ENCODE measurements at regions not wholly inside any gene's neighbourhood (a gene's known extent, or its start where the extent isn't known, plus 50 kb on each side); places are given as distances from the start of the nearest gene placed in this dataset.

DNA sequence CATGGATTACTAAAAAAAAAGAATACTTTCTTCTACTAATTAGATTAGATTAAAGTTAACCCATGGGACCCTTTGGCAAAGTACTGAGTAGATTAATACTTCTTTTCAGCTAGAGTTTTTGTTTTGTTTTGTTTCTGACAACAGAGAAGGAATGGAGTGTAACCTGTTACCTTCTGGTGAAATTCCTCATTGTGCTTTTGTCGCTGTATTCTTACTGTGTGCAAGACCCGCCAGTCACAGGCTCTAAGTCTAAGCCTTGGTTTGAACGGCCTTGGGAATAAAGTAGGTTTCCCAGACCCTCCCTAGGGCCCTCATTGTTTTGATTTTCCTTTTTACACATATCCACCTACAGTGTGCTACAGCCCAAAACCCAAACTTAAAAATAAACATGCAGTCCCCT, 171.1 kb upstream of the IL12A start:
- no peak overlapping the region for H2AFZ ChIP-seq (ENCODE audit: low read depth, low read length, poor library complexity, severe bottlenecking)
- H3K9me3 ChIP-seq (ENCODE audit: control insufficient read depth in 1 of 2, insufficient read depth in 1 of 2, low read depth in 1 of 2, low read length in 2 of 2), result no peaks in the 10 kb centered on the region
- POLR2A ChIA-PET, result no interaction called here
- RAD21 ChIA-PET (ENCODE audit: low non-redundant PET in 1 of 2, low total read pairs in 2 of 2, uncharacterized antibody in 2 of 2, unreplicated experiment in 2 of 2), result interaction anchor here (0.8 to 1.2 kb wide), 2 partner anchors 67 to 189 kb away, joined by 3 read pairs; no protein-coding TSS in a partner anchor
- H3K4me2 ChIP-seq (ENCODE audit: low read length), result no peak overlapping the region
- no peaks in the 10 kb centered on the region; a peak in 1 of 4 replicates for H3K4me1 ChIP-seq (ENCODE audit: control insufficient read depth in 1 of 2, insufficient read depth in 2 of 2, low read length in 2 of 2)
- no peaks in the 10 kb centered on the region for H3K27me3 ChIP-seq (ENCODE audit: insufficient read depth, low read length)
- CTCF ChIA-PET, result interaction anchor here (0.6 to 2.2 kb wide), 4 partner anchors 9 to 188 kb away, joined by 3 to 12 read pairs (median 3); no protein-coding TSS in a partner anchor
- H3K79me2 ChIP-seq (ENCODE audit: insufficient read depth, low read length), result no peaks in the 10 kb centered on the region
- DNase-seq (ENCODE audit: low read depth, low spot score) (no peak), ATAC-seq (no peak)
- no peaks in the 10 kb centered on the region for H3K36me3 ChIP-seq (ENCODE audit: control insufficient read depth in 1 of 2, insufficient read depth in 2 of 2, low read length in 2 of 2)
- H3K27ac ChIP-seq (ENCODE audit: low read depth, low read length), result no peak overlapping the region
- no peaks in the 10 kb centered on the region for H3K9me2 ChIP-seq (ENCODE audit: insufficient read depth)
- H4K20me1 ChIP-seq (ENCODE audit: insufficient read depth), result no peaks in the 10 kb centered on the region
- TF ChIP-seq, protein P1, sequence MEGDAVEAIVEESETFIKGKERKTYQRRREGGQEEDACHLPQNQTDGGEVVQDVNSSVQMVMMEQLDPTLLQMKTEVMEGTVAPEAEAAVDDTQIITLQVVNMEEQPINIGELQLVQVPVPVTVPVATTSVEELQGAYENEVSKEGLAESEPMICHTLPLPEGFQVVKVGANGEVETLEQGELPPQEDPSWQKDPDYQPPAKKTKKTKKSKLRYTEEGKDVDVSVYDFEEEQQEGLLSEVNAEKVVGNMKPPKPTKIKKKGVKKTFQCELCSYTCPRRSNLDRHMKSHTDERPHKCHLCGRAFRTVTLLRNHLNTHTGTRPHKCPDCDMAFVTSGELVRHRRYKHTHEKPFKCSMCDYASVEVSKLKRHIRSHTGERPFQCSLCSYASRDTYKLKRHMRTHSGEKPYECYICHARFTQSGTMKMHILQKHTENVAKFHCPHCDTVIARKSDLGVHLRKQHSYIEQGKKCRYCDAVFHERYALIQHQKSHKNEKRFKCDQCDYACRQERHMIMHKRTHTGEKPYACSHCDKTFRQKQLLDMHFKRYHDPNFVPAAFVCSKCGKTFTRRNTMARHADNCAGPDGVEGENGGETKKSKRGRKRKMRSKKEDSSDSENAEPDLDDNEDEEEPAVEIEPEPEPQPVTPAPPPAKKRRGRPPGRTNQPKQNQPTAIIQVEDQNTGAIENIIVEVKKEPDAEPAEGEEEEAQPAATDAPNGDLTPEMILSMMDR (IDR thresholded peaks at IDR 0.05 in 2 of 3, conservative IDR thresholded peaks at IDR 0.05 in 1 of 3; ENCODE audit: borderline replicate concordance in 1 of 3, insufficient read depth in 1 of 3, low read depth in 2 of 3, low read length in 2 of 3), result no peak
- no peak for TF ChIP-seq EGR1 (IDR thresholded peaks at IDR 0.05; ENCODE audit: low read depth)
- TF ChIP-seq, protein P2, sequence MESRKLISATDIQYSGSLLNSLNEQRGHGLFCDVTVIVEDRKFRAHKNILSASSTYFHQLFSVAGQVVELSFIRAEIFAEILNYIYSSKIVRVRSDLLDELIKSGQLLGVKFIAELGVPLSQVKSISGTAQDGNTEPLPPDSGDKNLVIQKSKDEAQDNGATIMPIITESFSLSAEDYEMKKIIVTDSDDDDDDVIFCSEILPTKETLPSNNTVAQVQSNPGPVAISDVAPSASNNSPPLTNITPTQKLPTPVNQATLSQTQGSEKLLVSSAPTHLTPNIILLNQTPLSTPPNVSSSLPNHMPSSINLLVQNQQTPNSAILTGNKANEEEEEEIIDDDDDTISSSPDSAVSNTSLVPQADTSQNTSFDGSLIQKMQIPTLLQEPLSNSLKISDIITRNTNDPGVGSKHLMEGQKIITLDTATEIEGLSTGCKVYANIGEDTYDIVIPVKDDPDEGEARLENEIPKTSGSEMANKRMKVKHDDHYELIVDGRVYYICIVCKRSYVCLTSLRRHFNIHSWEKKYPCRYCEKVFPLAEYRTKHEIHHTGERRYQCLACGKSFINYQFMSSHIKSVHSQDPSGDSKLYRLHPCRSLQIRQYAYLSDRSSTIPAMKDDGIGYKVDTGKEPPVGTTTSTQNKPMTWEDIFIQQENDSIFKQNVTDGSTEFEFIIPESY (IDR thresholded peaks at IDR 0.05; ENCODE audit: extremely low read depth, insufficient replicate concordance, low read length), result no peak
- TF ChIP-seq SP1 (IDR thresholded peaks at IDR 0.05; ENCODE audit: low read depth), result no peak
- TF ChIP-seq FOSL1 (IDR thresholded peaks at IDR 0.05; ENCODE audit: low read depth), result no peak
- no peak for TF ChIP-seq EZH2 (IDR thresholded peaks at IDR 0.05)
- no peak for TF ChIP-seq REST (IDR thresholded peaks at IDR 0.05; ENCODE audit: low read depth)
- no peak for TF ChIP-seq JUND (IDR thresholded peaks at IDR 0.05)
- no peak for TF ChIP-seq ELF1 (IDR thresholded peaks at IDR 0.05; ENCODE audit: borderline replicate concordance, low read depth)
- no peak for TF ChIP-seq POLR2A (IDR thresholded peaks at IDR 0.05; ENCODE audit: borderline replicate concordance, extremely low read depth, insufficient read depth, insufficient read length)
- TF ChIP-seq EZH2phosphoT487 (IDR thresholded peaks at IDR 0.05; ENCODE audit: borderline replicate concordance), result no peak
- TF ChIP-seq MAX (IDR thresholded peaks at IDR 0.05), result no peak
- TF ChIP-seq CEBPB (IDR thresholded peaks at IDR 0.05; ENCODE audit: low read depth), result no peak
- TF ChIP-seq ATF3 (IDR thresholded peaks at IDR 0.05), result no peak
- BruUV-seq (replicated peaks), result no TSS peak
- intact Hi-C loops (cut with micrococcal nuclease), result no loop called here
- no peak overlapping the region for H3K4me3 ChIP-seq (replicated peaks in 1 of 2; ENCODE audit: low read depth in 1 of 2, low read length in 2 of 2)
- no peak overlapping the region for H3K9ac ChIP-seq (ENCODE audit: low read length)

All from HCT116 (cell line).